ENCODE measurements at regions not wholly inside any gene's neighbourhood (a gene's known extent, or its start where the extent isn't known, plus 50 kb on each side); places are given as distances from the start of the nearest gene placed in this dataset.

- Histone ChIP-seq H3K9me3 (ENCODE audit: control insufficient read depth, low read depth, low read length) (no peaks in the 10 kb centered on the region), H2AFZ (ENCODE audit: control insufficient read depth, low read length) (no peak overlapping the region), H3K27me3 (ENCODE audit: control insufficient read depth, extremely low read depth, insufficient read depth, low read length) (no peaks in the 10 kb centered on the region), H3K79me2 (ENCODE audit: control insufficient read depth, insufficient read depth, low read length) (no peaks in the 10 kb centered on the region), H3K36me3 (ENCODE audit: control insufficient read depth in 2 of 2, extremely low read depth in 1 of 2, insufficient read depth in 2 of 2, low read length in 2 of 2) (no peaks in the 10 kb centered on the region), H3K27ac (ENCODE audit: control insufficient read depth, insufficient read depth, low read length) (no peak overlapping the region), H3K9ac (ENCODE audit: control insufficient read depth, extremely low read depth, insufficient read depth, low read length) (no peak overlapping the region), H3K9me1 (ENCODE audit: control insufficient read depth, extremely low read depth, insufficient read depth, low read length) (no peaks in the 10 kb centered on the region), H3K4me3 (ENCODE audit: control insufficient read depth in 2 of 3, extremely low read depth in 1 of 3, insufficient read depth in 2 of 3, low read depth in 1 of 3, low read length in 3 of 3) (no peak overlapping the region), H4K20me1 (ENCODE audit: control insufficient read depth, extremely low read depth, insufficient read depth, low read length) (no peaks in the 10 kb centered on the region), H3K4me2 (ENCODE audit: control insufficient read depth, extremely low read depth, insufficient read depth, low read depth, low read length) (no peak overlapping the region), H3K4me1 (ENCODE audit: control insufficient read depth, extremely low read depth, insufficient read depth, low read length) (no peaks in the 10 kb centered on the region)
- FAIRE-seq = no peak
- TF ChIP-seq EZH2 (IDR thresholded peaks at IDR 0.05; ENCODE audit: low read length) = no peak
- no peak for TF ChIP-seq CTCF (optimal IDR thresholded peaks at IDR 0.05 in 1 of 3, IDR thresholded peaks at IDR 0.05 in 1 of 3, conservative IDR thresholded peaks at IDR 0.05 in 1 of 3; ENCODE audit: extremely low read depth in 1 of 3, insufficient read depth in 2 of 3, low read length in 3 of 3)
- dilution Hi-C loops (cut with MboI; ENCODE audit: extremely low pct_ligation_motif_present, low sequenced_read_pairs) = no loop called here
- DNase-seq (ENCODE audit: low read depth, low spot score) = no peak
These were observed 1893.0 kb downstream of the TP53TG3F start for GRCh38 chr16:35352431-35352830.

- Histone ChIP-seq H3K4me3 (ENCODE audit: control insufficient read depth in 2 of 3, extremely low read depth in 1 of 3, insufficient read depth in 2 of 3, low read depth in 1 of 3, low read length in 3 of 3) (no peak overlapping the region), H3K9me1 (ENCODE audit: control insufficient read depth, extremely low read depth, insufficient read depth, low read length) (no peaks in the 10 kb centered on the region), H3K4me2 (ENCODE audit: control insufficient read depth, extremely low read depth, insufficient read depth, low read depth, low read length) (no peak overlapping the region), H3K79me2 (ENCODE audit: control insufficient read depth, insufficient read depth, low read length) (no peaks in the 10 kb centered on the region), H3K27ac (ENCODE audit: control insufficient read depth, insufficient read depth, low read length) (no peak overlapping the region), H3K9ac (ENCODE audit: control insufficient read depth, extremely low read depth, insufficient read depth, low read length) (no peak overlapping the region), H3K36me3 (ENCODE audit: control insufficient read depth in 2 of 2, extremely low read depth in 1 of 2, insufficient read depth in 2 of 2, low read length in 2 of 2) (no peaks in the 10 kb centered on the region), H3K27me3 (ENCODE audit: control insufficient read depth, extremely low read depth, insufficient read depth, low read length) (no peaks in the 10 kb centered on the region), H4K20me1 (ENCODE audit: control insufficient read depth, extremely low read depth, insufficient read depth, low read length) (no peaks in the 10 kb centered on the region), H3K9me3 (ENCODE audit: control insufficient read depth, low read depth, low read length) (no peaks in the 10 kb centered on the region), H2AFZ (ENCODE audit: control insufficient read depth, low read length) (no peak overlapping the region), H3K4me1 (ENCODE audit: control insufficient read depth, extremely low read depth, insufficient read depth, low read length) (peaks cover 23% of the 10 kb centered on the region)
- no peak for TF ChIP-seq CTCF (optimal IDR thresholded peaks at IDR 0.05 in 1 of 3, IDR thresholded peaks at IDR 0.05 in 1 of 3, conservative IDR thresholded peaks at IDR 0.05 in 1 of 3; ENCODE audit: extremely low read depth in 1 of 3, insufficient read depth in 2 of 3, low read length in 3 of 3)
- no peak for TF ChIP-seq EZH2 (IDR thresholded peaks at IDR 0.05; ENCODE audit: low read length)
- FAIRE-seq (no peak), DNase-seq (ENCODE audit: low read depth, low spot score) (no peak)
- dilution Hi-C loops (cut with MboI; ENCODE audit: extremely low pct_ligation_motif_present, low sequenced_read_pairs) = no loop called here
These were observed 1904.1 kb downstream of the TP53TG3F start for GRCh38 chr16:35363510-35363909.

Measured in keratinocyte (primary cell).